ENCODE measurements at regions not wholly inside any gene's neighbourhood (a gene's known extent, or its start where the extent isn't known, plus 50 kb on each side); places are given as distances from the start of the nearest gene placed in this dataset.
"Not testable (repeated sequence)": the region's sequence is repeated elsewhere in the genome, so short reads cannot be mapped to it uniquely, and the experiment has no call there.

GRCh38 chr12:46655984-46656383 lies 169.8 kb downstream of the SLC38A4 start:
- not testable (repeated sequence) for TF ChIP-seq CTCF (IDR thresholded peaks at IDR 0.05 in 4 of 5, conservative IDR thresholded peaks at IDR 0.05 in 1 of 5); POLR2A (IDR thresholded peaks at IDR 0.05)
